Karpas-422 (cell line): ENCODE measurements at regions not wholly inside any gene's neighbourhood (a gene's known extent, or its start where the extent isn't known, plus 50 kb on each side); places are given as distances from the start of the nearest gene placed in this dataset.

Experiments
- DNase-seq: peaks from one replicate; pipeline ENCODE4 v3.0.0-alpha.2; 2015
- H2AFZ ChIP-seq: fragments of 200-600 bp; sonication (generic); 2 replicates; pipeline ENCODE4 v1.6.1; 2014; ENCODE audit warnings: antibody characterized with exemption, low read length, mixed read lengths
- H3K27ac ChIP-seq: fragments of 200-600 bp; sonication (generic); 2 replicates; pipeline ENCODE4 v1.5.1; 2014; ENCODE audit warnings: mild to moderate bottlenecking, low read length, moderate library complexity
- H3K27me3 ChIP-seq: fragments of 200-600 bp; sonication (generic); 2 replicates; pipeline ENCODE4 v1.6.1; 2014; ENCODE audit warnings: low read length, mixed read lengths
- H3K36me3 ChIP-seq: fragments of 200-600 bp; sonication (generic); 2 replicates; pipeline ENCODE4 v1.6.1; 2014; ENCODE audit warnings: low read length, mixed read lengths; ENCODE audit not compliant: insufficient read depth
- H3K4me1 ChIP-seq: fragments of 200-600 bp; sonication (generic); 2 replicates; pipeline ENCODE4 v1.6.1; 2014; ENCODE audit warnings: mild to moderate bottlenecking, low read length, mixed read lengths
- H3K4me2 ChIP-seq: fragments of 200-600 bp; sonication (generic); 2 replicates; pipeline ENCODE4 v1.6.1; 2014; ENCODE audit warnings: low read length, low read depth, mild to moderate bottlenecking; ENCODE audit not compliant: poor library complexity, severe bottlenecking
- H3K4me3 ChIP-seq: fragments of 200-600 bp; sonication (generic); 2 replicates; pipeline ENCODE4 v1.5.1; 2014; ENCODE audit warnings: mild to moderate bottlenecking, antibody characterized with exemption, low read length, mixed read lengths
- H3K79me2 ChIP-seq: fragments of 200-600 bp; sonication (generic); 2 replicates; pipeline ENCODE4 v1.6.1; 2014; ENCODE audit warnings: mild to moderate bottlenecking, low read length, mixed read lengths
- H3K9ac ChIP-seq: fragments of 200-600 bp; sonication (generic); 2 replicates; pipeline ENCODE4 v1.6.0; 2014; ENCODE audit warnings: low read length
- H3K9me2 ChIP-seq: fragments of 200-600 bp; sonication (generic), shearing (Covaris generic); replicated peaks from 2 replicates; pipeline ENCODE4 v1.6.0; 2014; ENCODE audit warnings: mild to moderate bottlenecking, low read length, moderate library complexity; ENCODE audit not compliant: insufficient read depth
- H3K9me3 ChIP-seq: fragments of 300-700, 200-600 bp; sonication (generic); 2 replicates; pipeline ENCODE4 v1.6.1; 2014; ENCODE audit warnings: low read length, mixed read lengths
- H4K20me1 ChIP-seq: fragments of 200-600 bp; sonication (generic); 2 replicates; pipeline ENCODE4 v1.6.1; 2014; ENCODE audit warnings: mild to moderate bottlenecking, antibody characterized with exemption, low read length, low read depth; ENCODE audit not compliant: insufficient read depth

GRCh38 chr21:16674949-16675348 lies 837.9 kb upstream of the CXADR start:
- Histone ChIP-seq H2AFZ (no peak overlapping the region), H3K4me1 (no peaks in the 10 kb centered on the region), H3K9me3 (peaks cover 46% of the 10 kb centered on the region), H3K4me2 (no peak overlapping the region), H4K20me1 (no peaks in the 10 kb centered on the region), H3K4me3 (no peak overlapping the region), H3K27me3 (no peaks in the 10 kb centered on the region), H3K36me3 (no peaks in the 10 kb centered on the region), H3K79me2 (no peaks in the 10 kb centered on the region), H3K9me2 (no peaks in the 10 kb centered on the region), H3K9ac (no peak overlapping the region), H3K27ac (no peak overlapping the region)
- DNase-seq = no peak

DNA sequence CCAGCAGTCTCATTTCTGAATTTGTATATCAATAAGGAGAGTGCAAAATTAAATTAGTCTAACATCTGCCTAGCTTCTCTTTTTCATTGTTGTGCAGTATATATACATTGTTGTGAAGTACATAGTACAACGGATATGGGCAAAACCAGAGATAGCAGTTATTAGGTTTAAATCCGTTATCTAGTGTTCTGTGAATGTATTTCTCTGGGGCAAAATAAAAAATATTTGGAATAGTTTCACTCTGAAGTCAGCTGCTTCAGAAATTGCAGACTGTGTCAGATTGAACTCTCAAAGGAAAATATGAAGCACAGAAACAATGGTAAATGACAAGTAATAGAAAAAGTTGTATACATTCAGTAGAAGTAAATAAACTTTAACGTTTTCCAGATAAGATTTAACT lies 836.5 kb upstream of the CXADR start:
- H3K27me3 ChIP-seq = no peaks in the 10 kb centered on the region
- H3K9ac ChIP-seq = no peak overlapping the region
- H3K4me2 ChIP-seq = no peak overlapping the region
- no peaks in the 10 kb centered on the region for H4K20me1 ChIP-seq
- no peaks in the 10 kb centered on the region for H3K79me2 ChIP-seq
- no peak overlapping the region for H3K27ac ChIP-seq
- no peaks in the 10 kb centered on the region for H3K9me2 ChIP-seq
- no peaks in the 10 kb centered on the region for H3K4me1 ChIP-seq
- no peak overlapping the region for H2AFZ ChIP-seq
- peaks cover 44% of the 10 kb centered on the region for H3K9me3 ChIP-seq
- no peak overlapping the region for H3K4me3 ChIP-seq
- DNase-seq = no peak
- no peaks in the 10 kb centered on the region for H3K36me3 ChIP-seq

GRCh38 chr21:16678429-16679160 lies 834.2 kb upstream of the CXADR start:
- Histone ChIP-seq H3K9ac (no peak overlapping the region), H3K79me2 (no peaks in the 10 kb centered on the region), H3K4me3 (no peak overlapping the region), H3K36me3 (no peaks in the 10 kb centered on the region), H2AFZ (no peak overlapping the region), H3K4me1 (no peaks in the 10 kb centered on the region), H3K27me3 (no peaks in the 10 kb centered on the region), H4K20me1 (no peaks in the 10 kb centered on the region), H3K4me2 (no peak overlapping the region), H3K9me2 (no peaks in the 10 kb centered on the region), H3K27ac (no peak overlapping the region), H3K9me3 (peaks cover 35% of the 10 kb centered on the region)
- no peak for DNase-seq

- no peaks in the 10 kb centered on the region for H3K9me2 ChIP-seq
- no peaks in the 10 kb centered on the region for H3K36me3 ChIP-seq
- no peak for DNase-seq
- no peak overlapping the region for H3K27ac ChIP-seq
- H3K4me3 ChIP-seq = no peak overlapping the region
- no peaks in the 10 kb centered on the region for H3K27me3 ChIP-seq
- no peak overlapping the region for H2AFZ ChIP-seq
- H3K4me2 ChIP-seq = no peak overlapping the region
- no peaks in the 10 kb centered on the region for H3K79me2 ChIP-seq
- H3K9me3 ChIP-seq = peaks cover 36% of the 10 kb centered on the region
- no peak overlapping the region for H3K9ac ChIP-seq
- no peaks in the 10 kb centered on the region for H3K4me1 ChIP-seq
- H4K20me1 ChIP-seq = no peaks in the 10 kb centered on the region
These were observed 817.8 kb upstream of the CXADR start for GRCh38 chr21:16695074-16695473.

DNA sequence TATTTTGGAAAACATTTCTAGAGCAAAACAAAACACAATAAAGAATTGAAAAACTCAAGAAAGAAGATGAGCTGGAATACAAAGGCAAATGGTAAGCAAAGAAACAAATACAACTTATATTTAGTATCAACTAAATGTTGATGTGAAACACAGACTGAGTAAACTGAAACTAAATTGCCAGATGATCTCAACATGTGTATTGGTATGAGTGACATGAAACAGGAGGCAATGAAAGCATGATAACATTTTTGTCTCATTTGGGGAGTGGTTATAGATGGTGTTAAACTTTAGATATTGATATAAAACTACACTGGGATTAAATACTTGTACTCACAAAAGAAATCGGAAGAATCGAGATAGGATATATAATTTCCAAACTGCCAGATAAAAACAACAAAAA lies 805.6 kb upstream of the CXADR start:
- no peak overlapping the region for H3K27ac ChIP-seq
- H3K4me2 ChIP-seq = no peak overlapping the region
- no peaks in the 10 kb centered on the region for H3K27me3 ChIP-seq
- no peaks in the 10 kb centered on the region for H3K36me3 ChIP-seq
- no peak overlapping the region for H2AFZ ChIP-seq
- H3K9ac ChIP-seq = no peak overlapping the region
- H4K20me1 ChIP-seq = no peaks in the 10 kb centered on the region
- no peak overlapping the region for H3K4me3 ChIP-seq
- H3K9me3 ChIP-seq = peaks cover 27% of the 10 kb centered on the region
- no peak for DNase-seq
- no peaks in the 10 kb centered on the region for H3K79me2 ChIP-seq
- H3K4me1 ChIP-seq = no peaks in the 10 kb centered on the region
- no peaks in the 10 kb centered on the region for H3K9me2 ChIP-seq

DNA sequence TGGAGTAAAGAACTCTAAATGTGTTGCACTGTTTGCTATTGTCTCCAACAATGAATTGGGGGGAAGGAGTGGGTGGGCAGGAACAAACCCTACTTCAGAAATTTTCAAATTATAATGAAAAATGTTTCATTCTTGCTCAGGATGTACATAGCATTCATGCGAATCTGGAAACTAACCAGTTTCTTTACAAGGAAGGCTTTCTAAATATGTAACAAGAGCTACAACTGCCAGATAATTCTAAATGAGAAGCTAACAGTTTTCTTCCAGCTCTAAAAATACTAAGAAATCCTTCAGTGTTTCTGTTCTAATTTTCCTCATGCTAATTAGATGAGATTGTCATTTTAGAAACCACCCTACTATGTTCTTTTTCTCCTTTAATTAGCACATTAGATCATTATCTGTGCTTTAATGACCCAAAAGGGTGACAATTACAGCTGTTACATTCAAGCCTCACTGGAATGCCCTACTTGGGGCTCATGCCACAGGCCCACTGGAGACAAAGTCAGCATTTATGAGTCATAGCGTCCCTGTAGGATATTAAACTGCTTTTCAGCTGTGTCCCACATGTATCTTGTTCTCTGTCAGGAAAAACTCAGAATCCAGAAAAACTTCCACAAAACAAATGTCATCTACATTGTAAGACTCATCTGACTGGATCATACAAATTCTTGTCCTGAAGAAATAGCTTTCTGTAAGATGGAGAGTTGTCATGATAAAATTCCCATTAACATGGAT lies 804.6 kb upstream of the CXADR start:
- DNase-seq = no peak
- Histone ChIP-seq H3K79me2 (no peaks in the 10 kb centered on the region), H3K27me3 (no peaks in the 10 kb centered on the region)

DNA sequence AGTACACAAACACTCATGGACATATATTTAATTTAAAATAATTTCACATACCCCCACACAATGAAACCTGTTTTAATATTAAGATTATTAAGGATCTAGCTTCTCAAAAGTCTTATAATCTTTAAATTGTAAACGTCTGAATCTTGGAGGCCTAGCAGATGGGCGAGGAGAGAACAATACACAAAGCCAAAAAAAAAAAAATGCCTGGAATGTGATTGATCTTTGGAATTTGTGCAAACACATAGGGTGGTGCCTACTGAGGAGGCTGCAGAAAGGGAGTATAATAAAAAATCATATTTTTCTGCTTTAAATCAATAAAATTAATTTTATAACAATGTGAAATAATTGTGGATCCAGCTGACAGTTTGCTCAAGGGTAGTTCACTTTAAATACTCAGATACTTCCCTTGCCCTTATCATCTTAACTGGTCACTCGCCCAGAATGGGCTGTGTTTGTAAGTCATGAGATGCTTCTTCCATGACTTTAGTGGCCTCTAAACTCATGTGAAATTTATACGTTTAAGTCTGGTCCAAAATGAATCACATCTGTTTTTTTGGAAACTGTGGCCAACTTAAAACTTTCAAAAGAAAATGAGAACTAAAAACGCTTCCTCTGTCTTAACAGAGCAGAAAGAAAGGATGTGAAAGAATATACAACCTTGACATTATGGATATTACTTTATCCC lies 802.8 kb upstream of the CXADR start:
- no peak for DNase-seq
- H3K36me3 ChIP-seq = no peaks in the 10 kb centered on the region
- H3K9me2 ChIP-seq = no peaks in the 10 kb centered on the region

More for the DNA sequence above, 804.6 kb upstream of the CXADR start:
- Histone ChIP-seq H2AFZ (no peak overlapping the region), H3K9me3 (peaks cover 35% of the 10 kb centered on the region), H3K9ac (no peak overlapping the region), H3K4me3 (no peak overlapping the region), H3K36me3 (no peaks in the 10 kb centered on the region), H4K20me1 (no peaks in the 10 kb centered on the region), H3K9me2 (no peaks in the 10 kb centered on the region), H3K4me1 (no peaks in the 10 kb centered on the region), H3K27ac (no peak overlapping the region), H3K4me2 (no peak overlapping the region)

DNA sequence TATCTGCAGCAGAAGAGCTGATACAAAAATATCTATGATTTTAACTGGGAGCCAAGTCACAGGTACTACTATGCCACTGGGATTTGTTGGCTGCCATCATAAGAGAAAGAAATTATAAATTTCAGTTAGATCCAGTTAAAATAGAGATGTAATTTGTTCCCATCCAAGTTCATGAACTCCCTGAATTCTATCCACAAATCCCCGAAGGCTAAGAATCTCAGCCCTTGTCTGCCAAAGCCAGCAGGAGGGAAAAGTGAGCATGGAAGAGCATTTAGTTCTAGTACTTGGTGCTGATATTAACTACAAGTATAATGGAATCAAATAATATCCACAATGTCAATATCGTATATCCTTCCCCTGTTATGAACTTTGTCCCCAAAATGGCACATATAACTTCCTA lies 801.1 kb upstream of the CXADR start:
- Histone ChIP-seq H3K4me2 (no peak overlapping the region), H3K27ac (no peak overlapping the region), H3K9me3 (peaks cover 43% of the 10 kb centered on the region), H4K20me1 (no peaks in the 10 kb centered on the region), H3K4me3 (no peak overlapping the region), H3K4me1 (no peaks in the 10 kb centered on the region), H2AFZ (no peak overlapping the region), H3K36me3 (no peaks in the 10 kb centered on the region), H3K27me3 (no peaks in the 10 kb centered on the region), H3K79me2 (no peaks in the 10 kb centered on the region), H3K9ac (no peak overlapping the region), H3K9me2 (no peaks in the 10 kb centered on the region)
- DNase-seq = no peak

More for the DNA sequence above, 802.8 kb upstream of the CXADR start:
- no peaks in the 10 kb centered on the region for H3K79me2 ChIP-seq
- no peak overlapping the region for H3K9ac ChIP-seq
- H3K4me3 ChIP-seq = no peak overlapping the region
- H3K27me3 ChIP-seq = no peaks in the 10 kb centered on the region
- H3K9me3 ChIP-seq = peaks cover 37% of the 10 kb centered on the region
- no peaks in the 10 kb centered on the region for H3K4me1 ChIP-seq
- H3K27ac ChIP-seq = no peak overlapping the region
- H4K20me1 ChIP-seq = no peaks in the 10 kb centered on the region
- no peak overlapping the region for H2AFZ ChIP-seq
- H3K4me2 ChIP-seq = no peak overlapping the region
